ENCODE measurements at regions not wholly inside any gene's neighbourhood (a gene's known extent, or its start where the extent isn't known, plus 50 kb on each side); places are given as distances from the start of the nearest gene placed in this dataset.

- H3K9me3 ChIP-seq (ENCODE audit: insufficient read depth, low read length, severe bottlenecking): no peaks in the 10 kb centered on the region
- TF ChIP-seq EZH2 (IDR thresholded peaks at IDR 0.05; ENCODE audit: borderline replicate concordance, low read depth, low read length, severe bottlenecking) (no peak), CTCF (IDR thresholded peaks at IDR 0.05; ENCODE audit: borderline replicate concordance, extremely low read depth, low read length, poor library complexity, severe bottlenecking) (no peak)
- no peaks in the 10 kb centered on the region for H4K20me1 ChIP-seq (ENCODE audit: insufficient read depth, low read length)
- no peak overlapping the region for H3K27ac ChIP-seq (ENCODE audit: low read length)
- H2AFZ ChIP-seq (ENCODE audit: low read depth, low read length): no peak overlapping the region
- no peak overlapping the region for H3K9ac ChIP-seq (ENCODE audit: low read depth, low read length)
- H3K4me2 ChIP-seq (ENCODE audit: insufficient read depth, low read length): no peak overlapping the region
- no peaks in the 10 kb centered on the region for H3K79me2 ChIP-seq (ENCODE audit: insufficient read depth, low read length)
- ATAC-seq (ENCODE audit: insufficient read depth, low read depth) (no peak), DNase-seq (no peak)
- H3K36me3 ChIP-seq (ENCODE audit: insufficient read depth, low read length): no peaks in the 10 kb centered on the region
- no peaks in the 10 kb centered on the region for H3K4me1 ChIP-seq (ENCODE audit: insufficient read depth, low read length)
- no peaks in the 10 kb centered on the region for H3K27me3 ChIP-seq (ENCODE audit: insufficient read depth, low read length, poor library complexity)
- no peak overlapping the region for H3K4me3 ChIP-seq (ENCODE audit: low read depth in 1 of 2, low read length in 2 of 2)
These were observed 230.5 kb downstream of the ETAA1 start for GRCh38 chr2:67627456-67628207.

GRCh38 chr2:67628892-67629291 lies 231.8 kb downstream of the ETAA1 start:
- Histone ChIP-seq H2AFZ (ENCODE audit: low read depth, low read length) (no peak overlapping the region), H3K36me3 (ENCODE audit: insufficient read depth, low read length) (no peaks in the 10 kb centered on the region), H3K4me3 (ENCODE audit: low read depth in 1 of 2, low read length in 2 of 2) (no peak overlapping the region), H3K27ac (ENCODE audit: low read length) (no peak overlapping the region), H3K27me3 (ENCODE audit: insufficient read depth, low read length, poor library complexity) (no peaks in the 10 kb centered on the region), H3K9me3 (ENCODE audit: insufficient read depth, low read length, severe bottlenecking) (no peaks in the 10 kb centered on the region), H3K9ac (ENCODE audit: low read depth, low read length) (no peak overlapping the region), H3K79me2 (ENCODE audit: insufficient read depth, low read length) (no peaks in the 10 kb centered on the region), H4K20me1 (ENCODE audit: insufficient read depth, low read length) (no peaks in the 10 kb centered on the region), H3K4me1 (ENCODE audit: insufficient read depth, low read length) (no peaks in the 10 kb centered on the region), H3K4me2 (ENCODE audit: insufficient read depth, low read length) (no peak overlapping the region)
- TF ChIP-seq CTCF (IDR thresholded peaks at IDR 0.05; ENCODE audit: borderline replicate concordance, extremely low read depth, low read length, poor library complexity, severe bottlenecking) (no peak), EZH2 (IDR thresholded peaks at IDR 0.05; ENCODE audit: borderline replicate concordance, low read depth, low read length, severe bottlenecking) (no peak)
- DNase-seq (no peak), ATAC-seq (ENCODE audit: insufficient read depth, low read depth) (no peak)

- H3K9ac ChIP-seq (ENCODE audit: low read depth, low read length): no peak overlapping the region
- no peaks in the 10 kb centered on the region for H3K36me3 ChIP-seq (ENCODE audit: insufficient read depth, low read length)
- no peaks in the 10 kb centered on the region for H3K79me2 ChIP-seq (ENCODE audit: insufficient read depth, low read length)
- no peaks in the 10 kb centered on the region for H4K20me1 ChIP-seq (ENCODE audit: insufficient read depth, low read length)
- H3K4me1 ChIP-seq (ENCODE audit: insufficient read depth, low read length): no peaks in the 10 kb centered on the region
- TF ChIP-seq EZH2 (IDR thresholded peaks at IDR 0.05; ENCODE audit: borderline replicate concordance, low read depth, low read length, severe bottlenecking) (no peak), CTCF (IDR thresholded peaks at IDR 0.05; ENCODE audit: borderline replicate concordance, extremely low read depth, low read length, poor library complexity, severe bottlenecking) (no peak)
- H3K4me2 ChIP-seq (ENCODE audit: insufficient read depth, low read length): no peak overlapping the region
- no peak overlapping the region for H2AFZ ChIP-seq (ENCODE audit: low read depth, low read length)
- no peak overlapping the region for H3K4me3 ChIP-seq (ENCODE audit: low read depth in 1 of 2, low read length in 2 of 2)
- no peaks in the 10 kb centered on the region for H3K27me3 ChIP-seq (ENCODE audit: insufficient read depth, low read length, poor library complexity)
- no peaks in the 10 kb centered on the region for H3K9me3 ChIP-seq (ENCODE audit: insufficient read depth, low read length, severe bottlenecking)
- no peak overlapping the region for H3K27ac ChIP-seq (ENCODE audit: low read length)
- no peak for DNase-seq
- ATAC-seq (ENCODE audit: insufficient read depth, low read depth): no peak
These were observed 234.3 kb downstream of the ETAA1 start for GRCh38 chr2:67631483-67631882.

Measured in DND-41 (cell line).